SU-DHL-6 (cell line): ENCODE measurements at regions not wholly inside any gene's neighbourhood (a gene's known extent, or its start where the extent isn't known, plus 50 kb on each side); places are given as distances from the start of the nearest gene placed in this dataset.

Experiments used
- H2AFZ ChIP-seq: fragments of 200-600 bp; sonication (generic); 2 replicates; pipeline ENCODE4 v1.6.1; 2014; ENCODE audit warnings: low read depth, mild to moderate bottlenecking, moderate library complexity, mixed read lengths, antibody characterized with exemption, low read length; ENCODE audit not compliant: severe bottlenecking
- H3F3A ChIP-seq: fragments of 200-600 bp; shearing (Covaris generic); 2 replicates; pipeline ENCODE4 v1.6.0; 2016; ENCODE audit warnings: antibody characterized with exemption, mild to moderate bottlenecking; ENCODE audit not compliant: insufficient read depth
- H3K27ac ChIP-seq: fragments of 200-600 bp; sonication (generic); 2 replicates; pipeline ENCODE4 v1.5.1; 2016; ENCODE audit warnings: low read depth, mild to moderate bottlenecking, low read length, moderate library complexity, mixed read lengths
- H3K27me3 ChIP-seq: fragments of 200-600 bp; sonication (generic), shearing (Covaris generic); 2 replicates; pipeline ENCODE4 v1.6.0; 2014; ENCODE audit warnings: mild to moderate bottlenecking, low read length
- H3K36me3 ChIP-seq: fragments of 200-600 bp; sonication (generic); 2 replicates; pipeline ENCODE4 v1.6.1; 2014; ENCODE audit warnings: mild to moderate bottlenecking, low read length, mixed read lengths
- H3K4me2 ChIP-seq: fragments of 300-600, 200-600 bp; shearing (Covaris generic), sonication (generic); 2 replicates; pipeline ENCODE4 v1.6.0; 2014; ENCODE audit warnings: low read length, low read depth, mild to moderate bottlenecking; ENCODE audit not compliant: poor library complexity, severe bottlenecking
- H3K4me3 ChIP-seq: fragments of 200-600 bp; sonication (generic); 2 replicates; pipeline ENCODE4 v1.5.1; 2014; ENCODE audit warnings: antibody characterized with exemption, low read length, mild to moderate bottlenecking, mixed read lengths; ENCODE audit not compliant: insufficient read depth, poor library complexity, severe bottlenecking
- H3K79me2 ChIP-seq: fragments of 200-600 bp; sonication (generic); 2 replicates; pipeline ENCODE4 v1.6.1; 2014; ENCODE audit warnings: mild to moderate bottlenecking, low read length, moderate library complexity; ENCODE audit not compliant: insufficient read depth
- H3K9ac ChIP-seq: fragments of 200-600 bp; sonication (generic); 2 replicates; pipeline ENCODE4 v1.7.0; 2014; ENCODE audit warnings: mild to moderate bottlenecking, low read length
- H3K9me2 ChIP-seq: fragments of 200-600 bp; sonication (generic); replicated peaks from 2 replicates; pipeline ENCODE4 v1.6.1; 2014; ENCODE audit warnings: low read length; ENCODE audit not compliant: insufficient read depth
- H3K9me3 ChIP-seq: fragments of 200-600 bp; sonication (generic); 2 replicates; pipeline ENCODE4 v1.6.1; 2014; ENCODE audit warnings: low read length, mixed read lengths; ENCODE audit not compliant: insufficient read depth
- H4K20me1 ChIP-seq: fragments of 200-600 bp; sonication (generic); 2 replicates; pipeline ENCODE4 v1.6.1; 2014; ENCODE audit warnings: low read depth, mild to moderate bottlenecking, antibody characterized with exemption, low read length, moderate library complexity, mixed read lengths
- CTCF ChIP-seq: fragments of 200-600 bp; sonication (generic); IDR thresholded peaks from one replicate; pipeline ENCODE4 v1.5.1; 2017; ENCODE audit warnings: antibody characterized with exemption, mild to moderate bottlenecking, low read length, moderate library complexity; ENCODE audit not compliant: insufficient read depth, poor library complexity, severe bottlenecking
- EZH2phosphoT487 ChIP-seq: fragments of 200-600 bp; sonication (generic), shearing (Covaris generic); conservative IDR thresholded peaks from 2 replicates; pipeline ENCODE4 v1.6.1; 2018; ENCODE audit warnings: mild to moderate bottlenecking, antibody characterized with exemption, low read length, moderate library complexity, mixed read lengths

GRCh38 chr21:43348801-43349261 is 78.1 kb downstream of the SIK1 start:
- Histone ChIP-seq H3K36me3 (no peaks in the 10 kb centered on the region), H2AFZ (no peak overlapping the region), H3K9me2 (no peaks in the 10 kb centered on the region), H3K4me3 (no peak overlapping the region), H3K4me2 (no peak overlapping the region), H3F3A (no peaks in the 10 kb centered on the region), H3K9ac (no peak overlapping the region), H3K79me2 (no peaks in the 10 kb centered on the region), H3K27ac (no peak overlapping the region), H4K20me1 (no peaks in the 10 kb centered on the region), H3K9me3 (no peaks in the 10 kb centered on the region), H3K27me3 (no peaks in the 10 kb centered on the region)
- TF ChIP-seq EZH2phosphoT487 (no peak), CTCF (no peak)

DNA sequence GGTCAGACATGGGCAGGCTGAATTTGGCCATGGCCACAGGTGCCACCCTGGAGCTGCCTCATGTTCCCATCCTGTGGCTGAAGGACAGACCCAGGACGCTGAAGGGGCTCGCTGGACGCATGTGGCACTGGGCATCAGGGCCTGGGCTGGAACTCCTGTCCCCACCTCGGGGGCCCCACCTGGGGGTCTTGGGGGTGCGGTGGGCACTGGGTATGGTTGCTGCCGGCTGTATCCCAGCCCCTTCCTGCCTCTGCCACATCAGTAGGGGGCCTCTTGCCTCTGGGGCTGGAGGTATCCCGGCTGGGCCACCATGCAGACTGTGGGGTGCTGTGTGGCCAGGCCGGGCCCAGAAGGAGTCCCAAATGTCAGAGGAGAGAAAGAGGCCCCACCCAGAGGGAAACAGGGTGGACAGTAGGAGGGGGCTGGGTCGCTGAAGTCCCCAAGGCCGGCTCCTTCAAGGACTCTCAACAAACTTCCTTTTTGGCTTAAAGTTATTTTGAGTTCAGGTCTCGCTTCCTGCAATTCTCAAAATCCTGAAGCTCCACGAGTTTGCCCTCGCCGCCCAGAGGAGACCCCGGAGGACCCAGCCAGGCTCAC is 78.7 kb downstream of the SIK1 start:
- H3K9me2 ChIP-seq = no peaks in the 10 kb centered on the region
- no peak overlapping the region for H3K4me2 ChIP-seq
- no peak overlapping the region for H3K27ac ChIP-seq
- no peaks in the 10 kb centered on the region for H4K20me1 ChIP-seq
- H2AFZ ChIP-seq = no peak overlapping the region
- H3K36me3 ChIP-seq = no peaks in the 10 kb centered on the region
- no peaks in the 10 kb centered on the region for H3K27me3 ChIP-seq
- no peaks in the 10 kb centered on the region for H3F3A ChIP-seq
- TF ChIP-seq EZH2phosphoT487 = no peak
- no peak overlapping the region for H3K4me3 ChIP-seq
- H3K9ac ChIP-seq = no peak overlapping the region
- H3K79me2 ChIP-seq = no peaks in the 10 kb centered on the region
- no peaks in the 10 kb centered on the region for H3K9me3 ChIP-seq

DNA sequence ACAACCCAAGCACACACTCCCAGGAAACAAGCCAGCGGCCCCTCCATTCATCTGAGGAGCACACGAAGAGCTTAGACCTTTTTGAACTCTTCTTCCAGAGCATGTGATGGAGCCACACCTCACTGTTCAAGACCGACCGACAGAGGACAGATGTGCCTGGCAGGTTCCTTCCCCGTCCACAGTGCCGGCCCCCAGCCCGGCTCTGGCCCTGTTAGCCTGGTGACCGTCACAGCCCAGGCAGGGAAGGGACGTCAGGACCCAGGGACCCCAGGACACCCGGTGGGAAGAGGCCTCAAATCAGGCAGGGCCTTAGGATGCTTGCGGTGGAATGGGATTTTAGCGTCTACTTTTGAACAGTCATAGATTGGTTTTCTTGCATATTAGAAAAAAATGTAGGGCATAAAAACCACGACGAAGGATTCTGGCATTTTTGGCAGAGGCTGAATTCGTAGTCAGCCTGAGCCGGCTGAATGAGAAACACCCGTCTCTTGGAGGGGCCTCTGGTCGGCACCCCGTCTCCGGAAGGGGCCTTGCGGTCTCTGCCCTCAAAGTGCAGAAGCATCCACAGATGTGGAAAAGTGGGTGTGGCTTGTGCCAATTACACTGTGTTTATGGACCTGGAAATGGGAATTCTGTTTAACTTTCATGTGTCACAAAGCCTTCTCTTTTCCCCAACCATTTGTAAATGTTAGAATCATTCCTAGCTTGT is 79.3 kb downstream of the SIK1 start:
- no peak overlapping the region for H3K27ac ChIP-seq
- H2AFZ ChIP-seq = no peak overlapping the region
- no peaks in the 10 kb centered on the region for H3K9me3 ChIP-seq
- TF ChIP-seq EZH2phosphoT487 = no peak
- no peak for TF ChIP-seq CTCF
- no peaks in the 10 kb centered on the region for H3F3A ChIP-seq
- no peaks in the 10 kb centered on the region for H4K20me1 ChIP-seq
- H3K79me2 ChIP-seq = no peaks in the 10 kb centered on the region
- H3K4me3 ChIP-seq = no peak overlapping the region
- H3K9me2 ChIP-seq = no peaks in the 10 kb centered on the region
- H3K27me3 ChIP-seq = no peaks in the 10 kb centered on the region
- H3K9ac ChIP-seq = no peak overlapping the region
- H3K4me2 ChIP-seq = no peak overlapping the region
- H3K36me3 ChIP-seq = no peaks in the 10 kb centered on the region

GRCh38 chr21:43346551-43346950 is 80.4 kb downstream of the SIK1 start:
- Histone ChIP-seq H4K20me1 (no peaks in the 10 kb centered on the region), H3F3A (no peaks in the 10 kb centered on the region), H3K9me2 (no peaks in the 10 kb centered on the region), H2AFZ (no peak overlapping the region), H3K9me3 (no peaks in the 10 kb centered on the region), H3K4me3 (no peak overlapping the region), H3K27ac (no peak overlapping the region), H3K4me2 (no peak overlapping the region), H3K79me2 (no peaks in the 10 kb centered on the region), H3K27me3 (no peaks in the 10 kb centered on the region), H3K9ac (no peak overlapping the region), H3K36me3 (no peaks in the 10 kb centered on the region)
- no peak for TF ChIP-seq CTCF
- TF ChIP-seq EZH2phosphoT487 = no peak
